DOHH2 (cell line): ENCODE measurements at regions not wholly inside any gene's neighbourhood (a gene's known extent, or its start where the extent isn't known, plus 50 kb on each side); places are given as distances from the start of the nearest gene placed in this dataset.

Source experiments
- H3F3A ChIP-seq: fragments of 200-600 bp; sonication (generic), shearing (Covaris generic); 2 replicates; pipeline ENCODE4 v1.6.0; 2016; ENCODE audit warnings: antibody characterized with exemption, mild to moderate bottlenecking; ENCODE audit not compliant: control insufficient read depth, insufficient read depth
- H3K27ac ChIP-seq: fragments of 200-600 bp; sonication (generic); 2 replicates; pipeline ENCODE4 v1.5.1; 2014; ENCODE audit warnings: low read depth, mild to moderate bottlenecking, low read length, moderate library complexity
- H3K27me3 ChIP-seq: fragments of 200-600 bp; sonication (generic); 2 replicates; pipeline ENCODE4 v1.6.1; 2014; ENCODE audit warnings: mild to moderate bottlenecking, low read length, mixed read lengths; ENCODE audit not compliant: control insufficient read depth
- H3K36me3 ChIP-seq: fragments of 200-600 bp; sonication (generic); 2 replicates; pipeline ENCODE4 v1.6.1; 2014; ENCODE audit warnings: mild to moderate bottlenecking, low read length, moderate library complexity, mixed read lengths; ENCODE audit not compliant: control insufficient read depth
- H3K4me1 ChIP-seq: fragments of 200-600 bp; sonication (generic); 2 replicates; pipeline ENCODE4 v1.6.1; 2014; ENCODE audit warnings: mild to moderate bottlenecking, low read length, mixed read lengths; ENCODE audit not compliant: control insufficient read depth
- H3K4me2 ChIP-seq: fragments of 200-600 bp; sonication (generic); 2 replicates; pipeline ENCODE4 v1.6.0; 2014; ENCODE audit warnings: mild to moderate bottlenecking, low read length, moderate library complexity
- H3K4me3 ChIP-seq: fragments of 200-600 bp; sonication (generic); 2 replicates; pipeline ENCODE4 v1.5.1; 2014; ENCODE audit warnings: mild to moderate bottlenecking, low read length, mixed read lengths
- H3K79me2 ChIP-seq: fragments of 200-600 bp; sonication (generic); 2 replicates; pipeline ENCODE4 v1.6.1; 2014; ENCODE audit warnings: mild to moderate bottlenecking, low read length, mixed read lengths; ENCODE audit not compliant: control insufficient read depth
- H3K9me2 ChIP-seq: fragments of 200-600 bp; sonication (generic); replicated peaks from 2 replicates; pipeline ENCODE4 v1.6.1; 2014; ENCODE audit warnings: mild to moderate bottlenecking, low read length, mixed read lengths; ENCODE audit not compliant: control insufficient read depth
- H3K9me3 ChIP-seq: fragments of 200-600 bp; sonication (generic); 2 replicates; pipeline ENCODE4 v1.6.1; 2014; ENCODE audit warnings: antibody characterized with exemption, low read length, mixed read lengths; ENCODE audit not compliant: control insufficient read depth, insufficient read depth
- H4K20me1 ChIP-seq: fragments of 200-600 bp; sonication (generic); 2 replicates; pipeline ENCODE4 v1.6.0; 2014; ENCODE audit warnings: low read depth, mild to moderate bottlenecking, antibody characterized with exemption, low read length, moderate library complexity; ENCODE audit not compliant: control insufficient read depth, insufficient read depth
- CTCF ChIP-seq: fragments of 200-600 bp; sonication (generic); IDR thresholded peaks from one replicate; pipeline ENCODE4 v1.5.1; 2014; ENCODE audit warnings: antibody characterized with exemption, mild to moderate bottlenecking, low read depth, low read length; ENCODE audit not compliant: poor library complexity, severe bottlenecking
- EZH2phosphoT487 ChIP-seq: fragments of 200-600 bp; sonication (generic); IDR thresholded peaks from 2 replicates; pipeline ENCODE4 v1.6.1; 2017; ENCODE audit warnings: borderline replicate concordance, mild to moderate bottlenecking, antibody characterized with exemption, low read length, moderate library complexity, mixed read lengths

- Histone ChIP-seq H3K9me2 (no peaks in the 10 kb centered on the region), H3K9me3 (no peaks in the 10 kb centered on the region), H3K27ac (no peak overlapping the region), H3F3A (no peaks in the 10 kb centered on the region), H3K36me3 (no peaks in the 10 kb centered on the region), H3K4me2 (no peak overlapping the region), H3K4me3 (no peak overlapping the region), H3K27me3 (no peaks in the 10 kb centered on the region), H3K79me2 (no peaks in the 10 kb centered on the region), H3K4me1 (no peaks in the 10 kb centered on the region), H4K20me1 (no peaks in the 10 kb centered on the region)
- TF ChIP-seq CTCF: no peak
- no peak for TF ChIP-seq EZH2phosphoT487
Observed at GRCh38 chrX:143935601-143936000, 51.7 kb downstream of the UBE2NL start.

DNA sequence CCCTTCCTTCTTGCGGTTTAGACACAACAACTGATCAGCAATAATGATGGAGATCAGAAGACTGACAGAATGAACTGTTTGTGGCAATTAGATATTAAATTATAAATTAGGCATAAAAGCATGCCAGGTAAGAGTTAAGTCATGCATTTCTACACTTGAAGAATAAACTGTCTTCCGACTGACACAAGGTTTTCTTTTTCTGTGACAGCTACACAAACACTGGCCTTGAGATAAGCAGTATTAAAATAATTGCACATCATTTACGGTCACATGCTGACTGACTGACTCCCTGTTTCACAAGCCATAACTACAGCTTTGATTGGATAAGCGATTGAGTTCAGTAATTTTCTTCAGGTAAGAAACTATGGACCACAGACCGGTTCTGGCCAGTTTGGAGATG is 56.2 kb downstream of the UBE2NL start:
- H3K4me3 ChIP-seq: no peak overlapping the region
- no peaks in the 10 kb centered on the region for H3F3A ChIP-seq
- no peaks in the 10 kb centered on the region for H3K9me3 ChIP-seq
- no peaks in the 10 kb centered on the region for H3K9me2 ChIP-seq
- no peaks in the 10 kb centered on the region for H3K79me2 ChIP-seq
- no peaks in the 10 kb centered on the region for H3K4me1 ChIP-seq
- no peaks in the 10 kb centered on the region for H4K20me1 ChIP-seq
- H3K36me3 ChIP-seq: no peaks in the 10 kb centered on the region
- TF ChIP-seq CTCF: no peak
- no peak for TF ChIP-seq EZH2phosphoT487
- H3K27me3 ChIP-seq: no peaks in the 10 kb centered on the region
- no peak overlapping the region for H3K4me2 ChIP-seq
- no peak overlapping the region for H3K27ac ChIP-seq

- no peaks in the 10 kb centered on the region for H3K4me1 ChIP-seq
- H3K36me3 ChIP-seq: no peaks in the 10 kb centered on the region
- no peak overlapping the region for H3K4me2 ChIP-seq
- no peak overlapping the region for H3K27ac ChIP-seq
- no peaks in the 10 kb centered on the region for H4K20me1 ChIP-seq
- no peaks in the 10 kb centered on the region for H3F3A ChIP-seq
- no peaks in the 10 kb centered on the region for H3K9me2 ChIP-seq
- TF ChIP-seq CTCF (no peak), EZH2phosphoT487 (no peak)
- no peaks in the 10 kb centered on the region for H3K9me3 ChIP-seq
- no peaks in the 10 kb centered on the region for H3K27me3 ChIP-seq
- H3K4me3 ChIP-seq: no peak overlapping the region
- H3K79me2 ChIP-seq: no peaks in the 10 kb centered on the region
Observed at GRCh38 chrX:143945171-143945570, 61.3 kb downstream of the UBE2NL start.

DNA sequence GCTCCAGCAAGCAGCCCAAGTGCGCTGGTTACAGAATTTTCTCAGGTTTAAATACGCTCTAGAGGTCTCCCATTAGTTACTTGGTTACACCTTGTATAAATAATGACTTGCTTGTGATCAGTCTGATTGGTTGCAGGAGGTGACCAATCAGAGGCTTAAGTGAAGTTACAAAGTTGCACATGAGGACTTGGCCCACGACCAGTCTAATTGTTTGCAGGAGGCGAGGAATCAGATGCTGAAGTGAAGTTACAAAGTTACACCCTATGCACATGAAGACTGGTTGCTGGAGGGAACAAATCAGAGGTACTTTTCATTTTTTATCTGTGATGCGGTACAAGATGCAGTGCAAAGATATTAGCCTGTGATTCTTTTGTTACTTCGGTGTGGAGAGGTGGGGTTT is 80.7 kb downstream of the UBE2NL start:
- Histone ChIP-seq H3K4me2 (no peak overlapping the region), H3K27me3 (no peaks in the 10 kb centered on the region), H3K9me3 (no peaks in the 10 kb centered on the region), H3F3A (no peaks in the 10 kb centered on the region), H3K79me2 (no peaks in the 10 kb centered on the region), H3K9me2 (no peaks in the 10 kb centered on the region), H3K4me1 (peaks cover 2% of the 10 kb centered on the region; the same call in 1 of the 2 replicates), H3K4me3 (no peak overlapping the region), H4K20me1 (no peaks in the 10 kb centered on the region), H3K27ac (no peak overlapping the region), H3K36me3 (no peaks in the 10 kb centered on the region)
- TF ChIP-seq EZH2phosphoT487: no peak
- TF ChIP-seq CTCF: no peak
